Mesothelial cell of epicardium (in vitro differentiated cells): ENCODE measurements at regions not wholly inside any gene's neighbourhood (a gene's known extent, or its start where the extent isn't known, plus 50 kb on each side); places are given as distances from the start of the nearest gene placed in this dataset.
"Not testable (repeated sequence)": the region's sequence is repeated elsewhere in the genome, so short reads cannot be mapped to it uniquely, and the experiment has no call there.

ENCODE experiments used
- DNase-seq, 2 experiments: peaks; one replicate each; pipeline ENCODE4 v3.0.0; 2021; ENCODE audit warnings: low spot score in 2 of 2; ENCODE audit not compliant: unreplicated experiment in 2 of 2
- H3K27ac Mint-ChIP-seq: 2 replicates; pipeline ENCODE4 v1.8.0; 2021; ENCODE audit warnings: mixed read lengths
- H3K27me3 Mint-ChIP-seq: 2 replicates; pipeline ENCODE4 v1.8.0; 2021; ENCODE audit warnings: low read depth, mixed read lengths
- H3K36me3 Mint-ChIP-seq: 2 replicates; pipeline ENCODE4 v1.8.0; 2021; ENCODE audit warnings: mixed read lengths
- H3K4me1 Mint-ChIP-seq: 2 replicates; pipeline ENCODE4 v1.8.0; 2021; ENCODE audit warnings: mixed read lengths
- H3K4me3 Mint-ChIP-seq: 2 replicates; pipeline ENCODE4 v1.8.0; 2021; ENCODE audit warnings: mild to moderate bottlenecking, moderate library complexity, mixed read lengths
- H3K9me3 Mint-ChIP-seq: 2 replicates; pipeline ENCODE4 v1.8.0; 2021; ENCODE audit warnings: mixed read lengths
- TF ChIP-seq, protein P1 (sequence below): fragments of 200-600 bp; sonication (generic); IDR thresholded peaks from one replicate; pipeline ENCODE4 v1.5.0; 2021; ENCODE audit warnings: antibody characterized with exemption; ENCODE audit not compliant: unreplicated experiment

- not testable (repeated sequence) for H3K27me3 Mint-ChIP-seq, H3K4me1 Mint-ChIP-seq, H3K27ac Mint-ChIP-seq, H3K4me3 Mint-ChIP-seq, DNase-seq, H3K36me3 Mint-ChIP-seq
- peaks cover 42% of the 10 kb centered on the region for H3K9me3 Mint-ChIP-seq
These were observed 50.4 kb upstream of the TTC34 start for GRCh38 chr1:2851918-2852317.

DNA sequence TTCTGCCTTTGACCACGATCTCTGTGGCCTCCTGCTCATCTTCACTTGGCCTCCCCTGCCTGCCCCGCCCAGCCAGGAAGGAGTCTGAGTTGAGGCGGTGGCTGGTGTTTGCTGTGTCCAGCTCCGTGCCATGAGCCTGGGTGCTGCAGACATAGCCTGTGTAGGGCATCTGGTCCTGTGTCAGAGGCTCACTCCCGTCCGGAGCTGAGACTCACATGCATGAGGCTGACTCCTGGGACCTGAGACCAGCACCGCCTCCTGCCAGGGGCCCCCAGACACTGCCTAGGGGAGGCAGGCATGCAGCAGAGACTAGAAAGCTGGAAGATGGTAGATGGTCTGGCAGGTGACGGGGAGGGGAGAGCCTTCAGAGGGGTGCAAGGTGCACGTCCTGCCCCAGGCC lies 52.2 kb upstream of the TTC34 start:
- no peaks in the 10 kb centered on the region for H3K4me1 Mint-ChIP-seq
- no peaks in the 10 kb centered on the region for H3K27me3 Mint-ChIP-seq
- DNase-seq: no peak
- H3K9me3 Mint-ChIP-seq: peaks cover 43% of the 10 kb centered on the region
- TF ChIP-seq, protein P1, sequence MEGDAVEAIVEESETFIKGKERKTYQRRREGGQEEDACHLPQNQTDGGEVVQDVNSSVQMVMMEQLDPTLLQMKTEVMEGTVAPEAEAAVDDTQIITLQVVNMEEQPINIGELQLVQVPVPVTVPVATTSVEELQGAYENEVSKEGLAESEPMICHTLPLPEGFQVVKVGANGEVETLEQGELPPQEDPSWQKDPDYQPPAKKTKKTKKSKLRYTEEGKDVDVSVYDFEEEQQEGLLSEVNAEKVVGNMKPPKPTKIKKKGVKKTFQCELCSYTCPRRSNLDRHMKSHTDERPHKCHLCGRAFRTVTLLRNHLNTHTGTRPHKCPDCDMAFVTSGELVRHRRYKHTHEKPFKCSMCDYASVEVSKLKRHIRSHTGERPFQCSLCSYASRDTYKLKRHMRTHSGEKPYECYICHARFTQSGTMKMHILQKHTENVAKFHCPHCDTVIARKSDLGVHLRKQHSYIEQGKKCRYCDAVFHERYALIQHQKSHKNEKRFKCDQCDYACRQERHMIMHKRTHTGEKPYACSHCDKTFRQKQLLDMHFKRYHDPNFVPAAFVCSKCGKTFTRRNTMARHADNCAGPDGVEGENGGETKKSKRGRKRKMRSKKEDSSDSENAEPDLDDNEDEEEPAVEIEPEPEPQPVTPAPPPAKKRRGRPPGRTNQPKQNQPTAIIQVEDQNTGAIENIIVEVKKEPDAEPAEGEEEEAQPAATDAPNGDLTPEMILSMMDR: no peak
- no peak overlapping the region for H3K4me3 Mint-ChIP-seq
- H3K36me3 Mint-ChIP-seq: peaks cover 8% of the 10 kb centered on the region
- no peak overlapping the region for H3K27ac Mint-ChIP-seq

GRCh38 chr1:2854151-2854550 lies 52.7 kb upstream of the TTC34 start:
- H3K27ac Mint-ChIP-seq: no peak overlapping the region
- H3K4me1 Mint-ChIP-seq: no peaks in the 10 kb centered on the region
- TF ChIP-seq, protein P1: no peak
- H3K36me3 Mint-ChIP-seq: peaks cover 9% of the 10 kb centered on the region
- peaks cover 45% of the 10 kb centered on the region for H3K9me3 Mint-ChIP-seq
- no peaks in the 10 kb centered on the region for H3K27me3 Mint-ChIP-seq
- H3K4me3 Mint-ChIP-seq: no peak overlapping the region
- no peak for DNase-seq

- Mint-ChIP-seq H3K9me3 (peaks cover 44% of the 10 kb centered on the region), H3K27ac (no peak overlapping the region), H3K36me3 (peaks cover 9% of the 10 kb centered on the region), H3K4me1 (no peaks in the 10 kb centered on the region), H3K4me3 (no peak overlapping the region), H3K27me3 (no peaks in the 10 kb centered on the region)
- DNase-seq: no peak
- TF ChIP-seq, protein P1: no peak
These were observed 53.1 kb upstream of the TTC34 start for GRCh38 chr1:2854611-2855010.

GRCh38 chr1:2855206-2856065 lies 53.9 kb upstream of the TTC34 start:
- no peak overlapping the region for H3K27ac Mint-ChIP-seq

GRCh38 chr1:2856066-2856390 lies 54.5 kb upstream of the TTC34 start:
- TF ChIP-seq, protein P1: no peak
- Mint-ChIP-seq H3K27me3 (no peaks in the 10 kb centered on the region), H3K27ac (no peak overlapping the region), H3K9me3 (peaks cover 29% of the 10 kb centered on the region), H3K36me3 (peaks cover 9% of the 10 kb centered on the region), H3K4me3 (no peak overlapping the region), H3K4me1 (no peaks in the 10 kb centered on the region)
- DNase-seq: no peak

More at GRCh38 chr1:2855206-2856065, 53.9 kb upstream of the TTC34 start:
- H3K4me3 Mint-ChIP-seq: no peak overlapping the region
- DNase-seq: no peak
- H3K4me1 Mint-ChIP-seq: no peaks in the 10 kb centered on the region
- H3K36me3 Mint-ChIP-seq: peaks cover 9% of the 10 kb centered on the region
- TF ChIP-seq, protein P1: no peak
- H3K9me3 Mint-ChIP-seq: peaks cover 35% of the 10 kb centered on the region
- no peaks in the 10 kb centered on the region for H3K27me3 Mint-ChIP-seq
